DMS53 treated with DMSO at 0.1 percent for 48 hours (cell line): ENCODE measurements at regions not wholly inside any gene's neighbourhood (a gene's known extent, or its start where the extent isn't known, plus 50 kb on each side); places are given as distances from the start of the nearest gene placed in this dataset.

Experiments used
- DNase-seq: peaks from one replicate; lab custom pipeline; 2025; ENCODE audit not compliant: unreplicated experiment; lab: John Stamatoyannopoulos, UW

- no peak for DNase-seq
These were observed 165.0 kb downstream of the RSL24D1 start for GRCh38 chr15:55031727-55032126.

DNA sequence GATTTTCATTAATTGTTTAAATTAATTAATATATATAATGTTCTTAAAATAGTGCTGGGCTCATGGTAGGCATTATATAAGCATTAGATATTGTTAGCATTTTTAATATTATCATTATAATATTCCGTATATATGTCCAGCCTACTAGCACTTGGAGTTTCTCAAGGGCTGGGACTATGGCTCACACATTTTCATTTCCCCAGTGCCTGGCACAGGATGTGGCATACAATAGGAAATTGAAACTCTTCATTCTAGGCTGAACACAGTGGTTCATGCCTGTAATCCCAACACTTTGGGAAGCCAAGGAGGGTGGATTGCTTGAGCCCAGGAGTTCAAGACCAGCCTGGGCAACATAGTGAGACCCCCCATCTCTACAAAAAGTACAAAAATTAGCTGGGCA, 170.4 kb downstream of the RSL24D1 start:
- no peak for DNase-seq

DNA sequence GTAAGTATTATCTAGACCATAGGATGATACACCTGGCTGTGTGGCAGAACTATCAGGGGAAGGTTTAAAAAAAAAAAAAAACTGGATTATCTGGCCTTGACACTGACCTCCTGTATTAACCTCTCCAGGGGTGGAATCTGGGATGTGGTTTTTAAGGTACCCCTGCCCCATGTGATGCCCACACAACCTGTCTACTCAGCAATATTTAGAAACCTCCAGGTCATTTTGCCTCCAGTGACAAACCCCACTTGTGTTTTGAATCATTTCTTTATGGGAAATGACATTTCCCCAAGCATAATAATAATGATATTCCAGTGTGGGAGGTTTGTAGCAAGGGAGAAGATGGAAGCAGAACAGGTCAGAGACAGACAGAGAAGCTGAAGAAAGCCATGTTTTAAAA, 179.1 kb downstream of the RSL24D1 start:
- DNase-seq, result no peak

DNA sequence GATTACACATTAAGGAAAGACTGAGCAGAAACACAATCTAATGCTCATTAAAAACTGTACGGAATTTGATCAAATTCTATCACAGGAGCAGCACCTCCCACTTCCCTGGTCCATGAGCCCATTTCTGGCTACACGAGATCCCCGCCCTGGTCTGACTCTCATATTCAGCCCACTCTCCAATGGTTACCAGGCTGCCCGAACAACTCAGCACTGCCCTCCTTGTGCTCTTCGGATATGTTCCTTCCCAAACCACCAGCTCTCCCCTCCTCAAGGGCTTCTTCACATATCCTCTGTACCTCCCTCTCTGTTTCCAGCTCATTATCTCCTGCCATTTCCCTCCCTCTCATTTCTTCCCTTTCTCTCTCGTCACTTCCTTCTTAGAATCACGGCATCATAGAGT, 180.5 kb downstream of the RSL24D1 start:
- no peak for DNase-seq

- DNase-seq, result no peak
These were observed 181.7 kb downstream of the RSL24D1 start for GRCh38 chr15:55015093-55015445.

DNA sequence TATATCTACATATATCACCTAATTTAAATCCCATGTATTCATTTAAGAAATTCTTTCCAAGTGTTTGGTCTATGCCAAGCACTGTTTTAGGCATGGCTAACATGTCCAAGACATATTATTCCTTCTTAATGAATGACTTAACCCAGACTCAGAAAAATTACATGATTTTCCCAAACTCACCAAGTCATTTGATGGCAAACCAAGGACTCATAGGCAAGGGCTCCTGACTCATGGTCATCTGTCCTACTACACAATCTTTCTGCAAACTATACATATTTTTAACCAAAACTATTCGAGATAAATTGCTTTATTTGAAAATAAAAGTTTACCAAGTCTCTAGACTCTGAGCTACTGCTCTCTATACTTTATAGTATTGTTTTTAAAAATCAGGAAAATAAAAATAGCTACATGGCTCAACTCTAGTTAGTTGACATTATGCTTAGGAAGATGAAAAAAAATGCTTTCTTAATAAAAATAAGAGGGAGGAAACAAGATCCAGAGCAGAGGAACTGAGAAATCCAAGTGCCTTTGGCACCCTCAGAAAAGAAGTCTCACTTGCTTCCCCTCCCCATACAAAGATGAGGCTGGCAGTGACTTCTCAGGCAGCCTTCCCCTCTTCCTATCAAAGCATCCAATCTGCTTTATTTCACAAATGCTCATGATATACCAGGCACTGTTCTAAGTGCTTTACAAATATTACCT, 182.2 kb downstream of the RSL24D1 start:
- DNase-seq, result no peak

DNA sequence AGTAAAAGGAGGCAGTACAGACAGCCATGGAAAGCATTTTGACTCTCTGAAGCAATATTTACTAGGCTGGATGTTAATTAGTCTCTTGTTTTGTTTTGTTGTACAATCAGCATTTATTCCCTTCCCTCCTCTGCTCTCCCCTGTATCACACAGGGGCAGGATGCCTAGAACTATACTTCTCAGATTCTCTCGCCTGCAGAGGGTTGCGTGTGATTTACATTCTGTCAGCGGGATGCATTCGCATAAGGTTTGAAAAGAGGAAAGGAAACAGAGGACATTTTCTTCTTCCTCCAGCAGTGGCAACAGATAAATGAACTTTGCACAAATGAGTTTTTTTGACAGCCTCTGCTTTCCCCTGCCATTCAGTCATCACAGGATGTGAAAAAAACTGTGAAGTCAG, 188.3 kb downstream of the RSL24D1 start:
- DNase-seq, result no peak

DNA sequence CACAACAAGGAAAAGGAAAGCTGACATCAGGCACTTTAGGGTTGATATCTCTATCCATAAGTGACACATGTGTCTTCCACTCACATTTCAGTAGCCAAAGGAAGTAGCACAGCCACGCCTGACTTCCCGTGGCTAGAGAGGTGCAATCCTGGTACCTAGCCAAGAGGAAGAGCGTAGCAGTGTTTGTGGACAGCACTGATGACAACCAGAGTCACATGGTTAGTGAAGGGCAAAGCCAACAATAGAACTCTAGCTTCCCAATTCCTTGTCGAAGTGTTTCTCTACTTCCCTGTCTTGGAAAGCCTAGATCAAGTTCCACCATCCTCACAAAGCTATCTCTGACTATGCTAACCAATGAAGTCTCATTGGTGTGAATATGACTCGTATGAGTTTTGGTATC, 189.2 kb downstream of the RSL24D1 start:
- peak; percentile 11 for DNase-seq

- DNase-seq, result no peak
These were observed 191.1 kb downstream of the RSL24D1 start for GRCh38 chr15:55005679-55006078.

- no peak for DNase-seq
These were observed 192.5 kb downstream of the RSL24D1 start for GRCh38 chr15:55003965-55004873.

GRCh38 chr15:54998661-54999060, 198.1 kb downstream of the RSL24D1 start:
- no peak for DNase-seq

DNA sequence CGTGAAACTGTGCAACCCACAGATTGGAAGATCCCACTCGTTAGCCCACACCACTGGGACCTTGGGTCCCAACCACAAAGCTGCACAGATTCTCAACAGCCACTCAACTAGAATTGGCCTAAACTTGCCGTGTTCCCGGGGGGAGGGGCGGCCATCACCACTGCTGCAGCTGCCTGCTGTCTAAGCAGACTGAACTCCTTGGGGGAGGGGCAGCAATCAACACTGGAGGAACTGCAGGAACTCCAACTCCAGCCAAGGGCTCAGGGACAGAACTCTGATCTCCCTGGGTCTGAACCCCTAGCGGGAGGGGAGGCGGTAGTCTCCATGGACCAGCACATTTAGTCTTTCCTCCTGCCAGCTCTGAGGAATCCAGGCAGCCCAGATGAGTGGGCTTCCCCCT, 205.9 kb downstream of the RSL24D1 start:
- no peak for DNase-seq

GRCh38 chr15:54987881-54988280, 208.9 kb downstream of the RSL24D1 start:
- DNase-seq, result no peak

DNA sequence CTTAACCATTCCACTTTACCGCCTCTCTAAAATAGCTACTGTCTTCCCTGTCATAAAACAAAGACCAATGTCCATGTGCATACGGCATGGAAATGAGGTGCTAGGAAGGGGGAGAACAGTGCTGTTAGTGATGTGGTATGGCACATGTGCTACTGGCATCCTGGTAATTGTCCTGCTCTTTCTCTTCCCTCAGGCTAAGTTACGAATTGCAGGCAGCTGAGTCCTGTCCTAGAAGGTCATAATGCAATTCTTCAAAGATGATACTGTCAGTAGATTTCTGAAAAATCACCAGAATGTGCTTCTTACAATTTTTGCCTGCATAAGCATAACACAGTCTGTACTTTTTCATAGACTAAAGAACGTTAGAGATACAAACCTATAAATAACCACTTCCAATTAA, 216.8 kb downstream of the RSL24D1 start:
- DNase-seq, result no peak

GRCh38 chr15:54962637-54963036, 234.1 kb downstream of the RSL24D1 start:
- no peak for DNase-seq

GRCh38 chr15:54960266-54960665, 236.5 kb downstream of the RSL24D1 start:
- DNase-seq, result no peak

DNA sequence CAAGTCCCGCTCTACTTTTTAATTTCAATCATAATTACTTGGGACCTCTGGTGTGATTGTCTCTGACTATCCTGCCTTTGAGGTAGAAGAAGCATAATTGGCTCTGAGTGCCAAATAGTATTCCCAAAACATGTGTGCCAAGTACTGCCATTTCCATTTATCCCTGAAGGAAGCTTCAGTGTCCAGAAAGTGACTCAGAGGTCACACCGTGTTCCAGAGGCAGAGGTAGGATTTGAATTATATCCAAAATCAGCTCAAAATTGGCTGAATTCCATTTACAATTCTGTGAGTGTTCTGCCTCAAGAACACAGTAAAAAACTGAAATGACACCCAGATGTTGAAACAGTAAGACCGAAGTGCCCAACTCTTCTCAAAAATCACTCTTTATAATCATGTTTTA, 255.3 kb downstream of the RSL24D1 start:
- DNase-seq, result no peak

- DNase-seq, result no peak
These were observed 279.4 kb downstream of the RSL24D1 start for GRCh38 chr15:54917312-54917711.

GRCh38 chr15:54915380-54915779, 281.4 kb downstream of the RSL24D1 start:
- DNase-seq, result no peak

GRCh38 chr15:54884312-54884711, 312.4 kb downstream of the RSL24D1 start:
- no peak for DNase-seq

DNA sequence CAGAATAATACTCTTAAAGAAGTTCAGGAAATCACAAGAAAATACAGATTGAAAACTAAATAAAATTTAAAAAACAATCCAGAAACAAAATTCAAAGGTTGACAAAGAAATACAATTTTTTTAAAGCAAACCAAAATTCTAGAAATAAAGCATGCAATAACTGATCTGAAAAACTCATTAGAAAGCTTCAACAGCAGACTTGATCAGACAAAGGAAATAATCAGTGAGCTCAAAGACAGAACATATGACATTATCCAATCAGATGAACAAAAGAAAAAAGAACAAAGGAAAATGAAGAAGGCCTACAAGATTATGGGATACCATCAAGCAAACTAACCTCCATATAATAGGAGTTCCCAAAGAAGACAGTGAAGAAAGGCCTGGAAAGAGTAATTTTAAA, 336.8 kb downstream of the RSL24D1 start:
- no peak for DNase-seq

GRCh38 chr15:54854667-54855066, 342.1 kb downstream of the RSL24D1 start:
- DNase-seq, result no peak
